ENCODE measurements at regions not wholly inside any gene's neighbourhood (a gene's known extent, or its start where the extent isn't known, plus 50 kb on each side); places are given as distances from the start of the nearest gene placed in this dataset.

- no peak for ATAC-seq
- DNase-seq (ENCODE audit: low spot score) = no peak
- Mint-ChIP-seq H3K27ac (no peak overlapping the region), H3K4me3 (no peak overlapping the region), H3K36me3 (peaks cover 7% of the 10 kb centered on the region; the same call in 1 of the 2 replicates), H3K27me3 (ENCODE audit: low read depth) (no peaks in the 10 kb centered on the region; the same call in 1 of the 2 replicates), H3K9me3 (peaks cover 22% of the 10 kb centered on the region), H3K4me1 (peaks cover 22% of the 10 kb centered on the region)
- ChIA-PET POLR2A (interaction anchor here (0.6 kb wide), 1 partner anchor 39 kb away, joined by 3 read pairs; no protein-coding TSS in a partner anchor), CTCF (no interaction called here)
- TF ChIP-seq CREM (CRISPR knock-in tag; IDR thresholded peaks at IDR 0.05) (no peak), ZNF396 (CRISPR knock-in tag; IDR thresholded peaks at IDR 0.05; ENCODE audit: borderline replicate concordance) (no peak), ZNF263 (CRISPR knock-in tag; IDR thresholded peaks at IDR 0.05; ENCODE audit: low read depth) (no peak), ZNF121 (CRISPR knock-in tag; IDR thresholded peaks at IDR 0.05) (no peak), RORB (CRISPR knock-in tag; IDR thresholded peaks at IDR 0.05) (no peak), GRHL2 (CRISPR knock-in tag; IDR thresholded peaks at IDR 0.05; ENCODE audit: insufficient replicate concordance, severe bottlenecking) (no peak), USF2 (CRISPR knock-in tag; IDR thresholded peaks at IDR 0.05) (no peak), ATF2 (CRISPR knock-in tag; IDR thresholded peaks at IDR 0.05; ENCODE audit: borderline replicate concordance, low read depth) (no peak), TP53 (CRISPR knock-in tag; IDR thresholded peaks at IDR 0.05) (no peak), NFATC4 (CRISPR knock-in tag; IDR thresholded peaks at IDR 0.05) (no peak), MLX (CRISPR knock-in tag; IDR thresholded peaks at IDR 0.05) (no peak), ZMAT4 (CRISPR knock-in tag; IDR thresholded peaks at IDR 0.05) (no peak), NR1H2 (CRISPR knock-in tag; IDR thresholded peaks at IDR 0.05) (no peak), SP1 (CRISPR knock-in tag; conservative IDR thresholded peaks at IDR 0.05) (no peak), E2F1 (CRISPR knock-in tag; IDR thresholded peaks at IDR 0.05) (no peak)
- TF ChIP-seq, protein P1, sequence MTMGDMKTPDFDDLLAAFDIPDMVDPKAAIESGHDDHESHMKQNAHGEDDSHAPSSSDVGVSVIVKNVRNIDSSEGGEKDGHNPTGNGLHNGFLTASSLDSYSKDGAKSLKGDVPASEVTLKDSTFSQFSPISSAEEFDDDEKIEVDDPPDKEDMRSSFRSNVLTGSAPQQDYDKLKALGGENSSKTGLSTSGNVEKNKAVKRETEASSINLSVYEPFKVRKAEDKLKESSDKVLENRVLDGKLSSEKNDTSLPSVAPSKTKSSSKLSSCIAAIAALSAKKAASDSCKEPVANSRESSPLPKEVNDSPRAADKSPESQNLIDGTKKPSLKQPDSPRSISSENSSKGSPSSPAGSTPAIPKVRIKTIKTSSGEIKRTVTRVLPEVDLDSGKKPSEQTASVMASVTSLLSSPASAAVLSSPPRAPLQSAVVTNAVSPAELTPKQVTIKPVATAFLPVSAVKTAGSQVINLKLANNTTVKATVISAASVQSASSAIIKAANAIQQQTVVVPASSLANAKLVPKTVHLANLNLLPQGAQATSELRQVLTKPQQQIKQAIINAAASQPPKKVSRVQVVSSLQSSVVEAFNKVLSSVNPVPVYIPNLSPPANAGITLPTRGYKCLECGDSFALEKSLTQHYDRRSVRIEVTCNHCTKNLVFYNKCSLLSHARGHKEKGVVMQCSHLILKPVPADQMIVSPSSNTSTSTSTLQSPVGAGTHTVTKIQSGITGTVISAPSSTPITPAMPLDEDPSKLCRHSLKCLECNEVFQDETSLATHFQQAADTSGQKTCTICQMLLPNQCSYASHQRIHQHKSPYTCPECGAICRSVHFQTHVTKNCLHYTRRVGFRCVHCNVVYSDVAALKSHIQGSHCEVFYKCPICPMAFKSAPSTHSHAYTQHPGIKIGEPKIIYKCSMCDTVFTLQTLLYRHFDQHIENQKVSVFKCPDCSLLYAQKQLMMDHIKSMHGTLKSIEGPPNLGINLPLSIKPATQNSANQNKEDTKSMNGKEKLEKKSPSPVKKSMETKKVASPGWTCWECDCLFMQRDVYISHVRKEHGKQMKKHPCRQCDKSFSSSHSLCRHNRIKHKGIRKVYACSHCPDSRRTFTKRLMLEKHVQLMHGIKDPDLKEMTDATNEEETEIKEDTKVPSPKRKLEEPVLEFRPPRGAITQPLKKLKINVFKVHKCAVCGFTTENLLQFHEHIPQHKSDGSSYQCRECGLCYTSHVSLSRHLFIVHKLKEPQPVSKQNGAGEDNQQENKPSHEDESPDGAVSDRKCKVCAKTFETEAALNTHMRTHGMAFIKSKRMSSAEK (CRISPR knock-in tag; IDR thresholded peaks at IDR 0.05; ENCODE audit: borderline replicate concordance) = no peak
- TF ChIP-seq, protein P2, sequence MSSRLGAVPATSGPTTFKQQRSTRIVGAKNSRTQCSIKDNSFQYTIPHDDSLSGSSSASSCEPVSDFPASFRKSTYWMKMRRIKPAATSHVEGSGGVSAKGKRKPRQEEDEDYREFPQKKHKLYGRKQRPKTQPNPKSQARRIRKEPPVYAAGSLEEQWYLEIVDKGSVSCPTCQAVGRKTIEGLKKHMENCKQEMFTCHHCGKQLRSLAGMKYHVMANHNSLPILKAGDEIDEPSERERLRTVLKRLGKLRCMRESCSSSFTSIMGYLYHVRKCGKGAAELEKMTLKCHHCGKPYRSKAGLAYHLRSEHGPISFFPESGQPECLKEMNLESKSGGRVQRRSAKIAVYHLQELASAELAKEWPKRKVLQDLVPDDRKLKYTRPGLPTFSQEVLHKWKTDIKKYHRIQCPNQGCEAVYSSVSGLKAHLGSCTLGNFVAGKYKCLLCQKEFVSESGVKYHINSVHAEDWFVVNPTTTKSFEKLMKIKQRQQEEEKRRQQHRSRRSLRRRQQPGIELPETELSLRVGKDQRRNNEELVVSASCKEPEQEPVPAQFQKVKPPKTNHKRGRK (CRISPR knock-in tag; IDR thresholded peaks at IDR 0.05; ENCODE audit: borderline replicate concordance) = no peak
- TF ChIP-seq, protein P3, sequence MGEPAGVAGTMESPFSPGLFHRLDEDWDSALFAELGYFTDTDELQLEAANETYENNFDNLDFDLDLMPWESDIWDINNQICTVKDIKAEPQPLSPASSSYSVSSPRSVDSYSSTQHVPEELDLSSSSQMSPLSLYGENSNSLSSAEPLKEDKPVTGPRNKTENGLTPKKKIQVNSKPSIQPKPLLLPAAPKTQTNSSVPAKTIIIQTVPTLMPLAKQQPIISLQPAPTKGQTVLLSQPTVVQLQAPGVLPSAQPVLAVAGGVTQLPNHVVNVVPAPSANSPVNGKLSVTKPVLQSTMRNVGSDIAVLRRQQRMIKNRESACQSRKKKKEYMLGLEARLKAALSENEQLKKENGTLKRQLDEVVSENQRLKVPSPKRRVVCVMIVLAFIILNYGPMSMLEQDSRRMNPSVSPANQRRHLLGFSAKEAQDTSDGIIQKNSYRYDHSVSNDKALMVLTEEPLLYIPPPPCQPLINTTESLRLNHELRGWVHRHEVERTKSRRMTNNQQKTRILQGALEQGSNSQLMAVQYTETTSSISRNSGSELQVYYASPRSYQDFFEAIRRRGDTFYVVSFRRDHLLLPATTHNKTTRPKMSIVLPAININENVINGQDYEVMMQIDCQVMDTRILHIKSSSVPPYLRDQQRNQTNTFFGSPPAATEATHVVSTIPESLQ (CRISPR knock-in tag; IDR thresholded peaks at IDR 0.05) = no peak
These were observed 150.8 kb downstream of the CDC5L start for GRCh38 chr6:44538131-44538806.
